CD4-positive, alpha-beta T cell treated with Interleukin-2 at 100 ng/mL for 4 hours (primary cell): ENCODE measurements at regions not wholly inside any gene's neighbourhood (a gene's known extent, or its start where the extent isn't known, plus 50 kb on each side); places are given as distances from the start of the nearest gene placed in this dataset.

ENCODE experiments used
- DNase-seq: peaks from one replicate; pipeline ENCODE4 v3.0.0-alpha.2; 2020; ENCODE audit warnings: low spot score

DNA sequence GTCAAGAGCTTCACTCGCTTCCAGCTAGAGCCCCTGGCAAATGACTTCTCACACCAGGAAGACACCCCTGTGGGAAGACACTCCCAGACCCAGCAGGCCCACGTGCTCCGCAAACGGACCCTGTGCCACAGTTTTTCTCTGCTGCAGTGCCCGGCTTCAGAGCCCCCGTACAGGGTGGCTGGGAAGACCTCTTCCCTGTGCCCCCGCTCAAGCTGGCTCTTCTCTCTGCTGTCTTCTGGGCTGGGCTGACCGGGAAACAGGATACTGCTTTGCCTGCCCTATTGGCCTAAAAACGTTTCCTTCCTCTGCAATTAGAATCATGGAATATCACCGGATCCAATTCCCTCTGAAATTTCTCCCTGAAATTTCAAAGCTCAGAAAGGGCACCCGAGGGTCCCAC lies 63.7 kb upstream of the CRHR1 start:
- no peak for DNase-seq

DNA sequence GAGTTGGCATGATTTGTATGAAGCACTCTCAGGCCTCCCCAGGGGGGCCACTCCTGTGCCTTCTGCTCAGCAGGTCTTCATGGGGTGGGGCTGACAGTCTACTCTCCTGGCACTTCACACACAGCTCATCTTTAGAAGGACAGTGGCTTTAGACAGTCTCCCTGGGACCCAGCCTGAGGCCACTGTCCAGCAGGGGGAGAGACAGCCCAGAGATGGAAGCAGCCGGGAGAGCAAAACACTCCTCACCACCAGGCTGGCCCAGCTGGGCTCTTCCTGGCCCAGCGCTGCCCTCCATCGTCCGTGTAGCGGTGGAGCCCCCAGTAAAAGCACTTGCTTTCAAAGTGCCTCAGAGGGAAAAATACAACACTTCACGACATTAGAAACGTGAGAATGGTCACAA lies 62.0 kb upstream of the CRHR1 start:
- DNase-seq: no peak

DNA sequence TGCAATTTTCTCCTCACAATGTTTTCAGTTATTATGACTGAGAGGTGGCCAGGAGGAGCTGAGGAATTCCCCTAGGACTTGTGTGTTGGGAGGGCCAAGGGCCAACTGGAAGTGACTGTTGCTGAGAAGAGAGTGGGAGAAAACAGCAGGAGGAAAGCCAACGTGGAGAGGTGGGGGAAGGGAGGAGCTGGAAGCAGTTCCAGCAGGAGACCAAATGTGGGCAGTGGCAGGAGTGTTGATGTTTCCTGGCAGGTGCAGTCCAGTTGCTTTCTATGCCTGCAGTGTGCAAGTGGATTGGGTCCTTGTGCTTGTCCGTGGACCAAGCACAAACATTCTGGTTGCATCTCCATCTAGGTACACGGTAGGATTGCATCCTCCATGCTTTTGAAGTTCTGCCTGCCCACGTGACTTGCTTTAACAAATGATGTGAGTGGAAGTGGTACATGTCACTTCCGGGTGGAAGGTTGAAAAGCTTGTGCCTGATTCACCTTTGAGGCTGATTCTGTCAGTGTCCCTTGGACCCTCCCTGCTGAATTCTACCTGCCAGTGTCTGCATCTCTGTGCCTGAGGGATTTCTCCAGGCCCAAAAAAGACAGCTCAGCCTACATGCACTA lies 54.7 kb upstream of the CRHR1 start:
- DNase-seq: no peak

DNA sequence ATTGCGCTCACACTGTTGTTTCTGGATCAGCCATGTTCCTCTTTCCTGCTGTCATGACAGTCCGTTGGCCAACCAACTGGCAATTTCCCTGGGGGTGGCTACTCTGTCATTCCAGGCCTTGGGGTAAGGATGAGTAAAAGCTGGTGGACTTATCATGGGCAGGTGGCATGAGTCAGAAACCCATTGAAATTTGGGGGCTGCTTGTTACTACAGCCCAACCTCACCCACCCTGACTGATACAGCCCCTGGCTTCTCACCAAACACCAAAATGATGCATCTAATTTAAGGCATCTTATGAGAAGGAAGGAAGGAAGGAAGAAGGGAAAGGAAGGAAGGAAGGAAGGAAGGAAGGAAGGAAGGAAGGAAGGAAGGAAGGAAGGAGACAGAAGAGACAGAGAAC lies 53.9 kb upstream of the CRHR1 start:
- DNase-seq: no peak

DNA sequence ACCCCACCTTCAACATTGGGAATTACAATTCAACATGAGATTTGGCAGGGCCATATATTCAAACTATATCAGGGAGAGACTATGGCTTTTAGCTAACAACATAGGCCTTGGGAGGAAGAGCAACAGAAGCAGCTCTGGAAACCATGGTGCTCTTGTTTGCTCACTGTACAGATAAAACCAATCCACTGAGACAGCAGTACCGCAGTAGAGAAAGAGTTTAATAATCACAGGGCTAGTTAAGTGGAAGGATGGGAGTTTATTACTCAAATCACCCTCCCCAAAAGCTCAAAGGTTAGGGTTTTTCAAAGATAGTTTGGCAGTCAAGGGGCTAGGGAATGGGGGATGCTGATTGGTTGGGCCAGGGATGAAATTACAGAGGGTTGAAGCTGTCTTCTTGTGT lies 52.7 kb upstream of the CRHR1 start:
- no peak for DNase-seq

DNA sequence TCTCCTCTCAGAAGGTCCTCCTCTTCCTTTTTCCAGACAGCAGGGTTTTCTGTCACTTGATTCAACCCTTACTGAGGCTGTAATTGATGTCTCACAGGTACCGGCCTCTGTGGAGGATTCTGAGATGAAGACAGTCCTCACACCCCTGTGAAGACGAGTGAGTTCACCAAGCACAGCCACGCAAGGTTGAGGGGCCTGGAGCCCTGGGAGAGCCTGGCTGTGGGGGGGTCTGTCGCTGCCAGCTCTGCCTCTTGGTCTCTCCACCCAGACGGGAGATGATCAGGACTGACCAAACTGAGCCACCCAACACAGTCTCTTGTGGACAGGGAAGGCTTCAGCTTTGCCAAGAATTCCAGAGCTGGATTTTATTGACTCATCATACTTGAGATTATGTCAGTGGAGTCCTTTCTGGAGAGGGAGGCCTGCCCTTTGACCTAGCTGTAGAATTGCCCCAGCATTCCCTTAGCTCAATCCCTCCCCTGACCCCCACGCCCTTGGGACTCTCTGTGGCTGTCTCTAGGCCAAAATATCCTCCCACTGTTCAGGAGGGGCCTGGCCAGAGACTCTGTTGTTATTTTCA lies 51.1 kb upstream of the CRHR1 start:
- no peak for DNase-seq

DNA sequence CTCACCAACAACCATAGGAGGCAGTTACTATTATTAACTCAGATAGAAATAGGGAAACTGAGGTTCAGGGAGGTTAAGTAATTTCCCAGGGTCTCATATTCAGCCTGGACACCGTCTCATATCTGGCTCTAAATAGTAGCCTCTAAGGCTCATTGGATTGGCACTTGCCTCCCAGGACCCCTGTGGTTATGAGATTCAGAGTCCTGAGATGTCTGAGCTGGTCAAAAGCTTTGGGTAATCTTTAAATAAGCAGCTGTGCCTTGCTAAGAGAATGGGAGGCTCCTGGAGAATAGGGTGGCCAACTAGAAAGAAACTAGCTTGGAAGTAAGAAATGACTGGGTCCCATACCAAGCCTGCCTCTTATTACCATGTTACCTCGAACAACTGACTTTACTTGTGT lies 50.3 kb upstream of the CRHR1 start:
- no peak for DNase-seq
